A673 (cell line): ENCODE measurements at regions not wholly inside any gene's neighbourhood (a gene's known extent, or its start where the extent isn't known, plus 50 kb on each side); places are given as distances from the start of the nearest gene placed in this dataset.

Experiments used
- CTCF ChIP-seq: fragments of 300-800, 200-600 bp; sonication (generic); conservative IDR thresholded peaks from 2 replicates; pipeline ENCODE4 v1.5.1; 2017; ENCODE audit warnings: low read depth, mild to moderate bottlenecking, antibody characterized with exemption, low read length, moderate library complexity, mixed read lengths
- EZH2 ChIP-seq: fragments of 200-600 bp; sonication (generic); IDR thresholded peaks from 2 replicates; pipeline ENCODE4 v1.6.1; 2017; ENCODE audit warnings: borderline replicate concordance, low read depth, mild to moderate bottlenecking, mixed read lengths, antibody characterized with exemption, low read length; ENCODE audit not compliant: poor library complexity, severe bottlenecking

- TF ChIP-seq CTCF, result no peak
- no peak for TF ChIP-seq EZH2
These were observed 64.2 kb downstream of the SPINK2 start for GRCh38 chr4:56757261-56757746.
